NCI-H2107 treated with DMSO at 0.1 percent for 48 hours (cell line): ENCODE measurements at regions not wholly inside any gene's neighbourhood (a gene's known extent, or its start where the extent isn't known, plus 50 kb on each side); places are given as distances from the start of the nearest gene placed in this dataset.

Experiments used
- DNase-seq: peaks from one replicate; lab custom pipeline; 2025; ENCODE audit not compliant: unreplicated experiment; lab: John Stamatoyannopoulos, UW

DNA sequence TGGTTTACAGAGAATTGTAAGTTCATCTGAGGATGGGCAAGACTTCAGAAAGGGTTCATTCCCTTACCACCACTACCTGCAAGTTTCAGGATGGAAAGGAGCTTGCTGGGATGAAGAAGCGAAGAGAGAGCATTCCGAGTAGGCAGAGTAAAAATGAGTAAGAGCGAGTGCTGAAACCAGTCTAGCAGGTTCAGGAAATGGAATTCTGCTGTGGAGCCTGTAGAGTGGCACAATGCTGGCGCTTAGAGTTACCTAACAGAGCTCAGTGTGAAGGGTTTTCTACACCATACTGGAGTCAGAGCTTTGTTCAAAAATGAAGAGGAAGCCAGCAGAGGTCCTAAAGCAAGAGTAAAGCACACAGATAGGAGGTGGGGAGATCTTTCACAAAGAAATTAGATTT lies 179.2 kb upstream of the ZC3H12C start:
- no peak for DNase-seq

DNA sequence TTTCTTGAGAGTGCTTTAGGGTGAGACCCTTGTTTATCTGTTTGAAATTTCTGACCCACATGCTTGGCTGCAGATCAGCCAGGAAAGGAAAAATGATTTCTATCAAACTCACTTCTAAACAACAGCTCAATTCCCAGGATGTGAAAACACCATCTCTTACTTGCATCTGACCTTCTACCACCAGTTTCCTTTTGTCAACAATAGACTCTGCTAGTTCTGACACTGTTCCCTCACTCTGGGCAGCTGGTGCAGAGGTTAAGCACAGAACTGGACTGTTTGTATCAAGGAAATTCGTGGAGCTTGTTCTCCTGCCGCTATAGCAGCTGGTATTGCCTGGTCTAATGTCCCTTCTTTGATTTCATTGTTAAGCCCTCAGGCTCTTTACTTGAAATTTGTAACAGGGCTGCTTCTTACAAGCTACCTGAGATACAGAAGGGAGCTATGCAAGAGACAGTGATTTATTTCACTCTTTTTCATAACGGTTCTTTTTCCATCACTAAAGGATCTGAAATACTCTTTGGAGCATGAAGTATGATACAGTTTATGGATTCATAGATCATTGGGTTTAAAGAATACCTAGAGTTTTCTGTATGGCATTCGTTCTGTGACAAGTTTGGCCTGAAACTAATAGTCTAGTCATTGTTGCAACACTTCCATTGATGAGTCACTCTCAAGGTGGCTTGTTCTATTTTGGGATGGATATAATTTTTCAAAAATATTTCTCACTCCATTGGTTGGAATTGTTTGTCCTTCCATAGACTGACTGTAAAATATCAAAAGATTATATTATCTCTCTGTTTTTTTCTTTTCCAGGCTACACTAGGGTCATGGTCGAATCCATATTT lies 178.2 kb upstream of the ZC3H12C start:
- no peak for DNase-seq

DNA sequence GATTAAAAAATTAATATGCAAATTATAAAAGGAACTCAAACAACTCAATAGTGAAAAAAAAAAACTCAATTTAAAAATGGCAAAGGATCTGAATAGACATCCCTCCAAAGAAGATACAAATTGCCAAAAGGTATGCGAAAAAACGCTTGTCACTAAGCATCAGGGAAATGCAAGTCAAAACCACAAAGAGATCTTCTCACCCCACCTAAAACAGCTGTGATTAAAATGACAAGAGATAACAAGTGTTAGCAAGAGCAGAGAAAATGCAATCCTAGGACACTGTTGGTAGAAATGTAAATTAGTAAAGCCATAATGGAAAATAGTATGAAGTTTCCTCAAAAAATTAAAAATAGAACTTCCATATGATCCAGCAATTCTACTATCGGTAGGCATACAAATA lies 166.3 kb upstream of the ZC3H12C start:
- no peak for DNase-seq

DNA sequence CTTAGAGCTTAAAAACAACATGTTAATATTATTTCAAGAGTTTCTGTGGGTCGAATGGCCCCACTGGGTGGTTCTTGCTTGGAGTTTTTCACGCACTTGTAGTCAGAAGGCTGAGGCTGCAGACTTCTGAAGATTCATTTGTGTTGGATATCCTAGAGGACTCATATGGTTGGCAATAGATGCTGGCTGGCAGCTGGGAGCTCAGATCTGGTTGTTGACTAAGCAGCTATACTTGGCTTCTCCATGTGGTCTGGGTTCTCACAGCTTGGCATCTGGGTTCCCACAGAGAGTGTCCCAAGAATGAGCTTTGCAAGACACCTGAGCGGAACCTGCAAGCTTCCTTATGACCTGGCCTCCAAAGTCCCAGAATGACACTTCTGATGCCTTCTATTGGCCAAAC lies 163.9 kb upstream of the ZC3H12C start:
- DNase-seq: no peak

DNA sequence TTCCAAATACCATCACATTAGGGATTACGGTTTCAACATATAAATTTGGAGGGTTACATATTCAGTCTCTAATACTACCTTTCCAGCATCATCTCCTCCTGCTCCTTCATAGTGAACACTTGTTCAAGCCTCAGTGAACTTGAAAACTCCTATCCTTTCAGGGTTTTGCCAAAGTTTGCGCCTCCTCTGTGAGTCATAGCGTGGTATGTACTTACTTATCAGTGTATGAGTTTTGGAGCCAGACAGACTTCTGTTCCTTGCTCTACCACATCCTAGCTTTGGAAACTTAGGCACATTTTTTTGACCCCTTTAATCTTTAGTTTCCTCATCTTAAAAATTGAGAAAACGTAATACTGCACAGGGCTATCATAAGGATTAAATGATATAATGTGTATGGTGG lies 160.1 kb upstream of the ZC3H12C start:
- no peak for DNase-seq

DNA sequence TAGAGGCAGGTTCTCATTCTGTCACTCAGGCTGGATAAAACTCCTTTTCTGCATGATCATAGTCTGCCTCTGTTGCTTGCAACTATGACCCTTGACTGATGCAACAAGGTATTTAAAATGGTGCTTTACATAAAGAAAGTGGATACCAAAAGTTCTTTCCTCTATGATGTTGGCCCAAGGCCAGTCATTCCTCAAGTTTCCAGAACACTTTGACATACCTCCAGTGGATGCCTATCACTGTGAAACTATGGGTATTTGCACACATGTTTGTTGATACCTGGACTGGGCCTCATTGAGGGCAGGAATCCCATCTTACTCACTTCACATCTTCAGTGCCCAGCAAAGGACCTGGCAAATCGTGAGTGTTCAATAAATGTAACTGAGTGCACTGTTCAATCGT lies 159.0 kb upstream of the ZC3H12C start:
- DNase-seq: no peak

DNA sequence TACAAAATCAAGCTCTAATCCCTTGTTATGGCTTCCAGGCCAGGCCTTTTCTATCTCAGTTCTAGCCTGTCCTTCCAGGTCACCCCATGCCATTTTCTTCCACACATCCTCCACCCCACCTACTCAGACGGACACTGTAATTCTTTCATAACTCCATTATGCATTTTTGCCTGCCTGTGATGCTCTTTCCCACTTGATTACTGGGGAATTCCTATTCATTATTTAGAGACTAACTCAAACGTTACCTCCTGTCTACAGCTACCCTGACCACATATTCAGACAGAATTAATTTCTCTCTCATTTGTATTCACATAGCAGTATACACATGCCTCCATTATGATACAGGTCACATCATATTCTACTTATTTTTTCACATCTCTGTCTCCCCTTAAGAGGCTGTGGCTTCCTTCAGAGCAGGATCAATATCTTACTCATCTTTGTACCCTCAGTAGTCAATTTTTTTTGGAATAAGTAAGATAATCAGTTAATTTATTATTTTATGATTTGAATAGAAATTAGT lies 156.5 kb upstream of the ZC3H12C start:
- no peak for DNase-seq

DNA sequence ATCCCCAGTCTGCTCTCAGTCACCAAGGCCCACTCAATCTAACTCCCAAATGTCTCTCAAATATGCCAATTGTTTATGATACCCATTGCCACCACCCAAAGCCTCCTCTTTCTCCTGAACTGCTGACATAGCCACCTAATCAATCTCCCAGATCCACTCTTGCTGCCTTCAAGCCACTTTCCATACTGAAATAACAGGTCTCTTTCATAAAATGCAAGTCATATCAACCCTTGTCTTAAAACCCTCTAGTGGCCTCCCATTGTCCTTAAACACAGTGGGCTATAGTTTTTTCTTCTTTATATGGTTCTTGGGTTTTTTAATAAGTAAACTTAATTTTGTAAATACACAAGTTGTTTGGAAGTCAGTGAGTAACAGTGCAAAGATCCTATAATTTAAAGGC lies 155.2 kb upstream of the ZC3H12C start:
- no peak for DNase-seq

DNA sequence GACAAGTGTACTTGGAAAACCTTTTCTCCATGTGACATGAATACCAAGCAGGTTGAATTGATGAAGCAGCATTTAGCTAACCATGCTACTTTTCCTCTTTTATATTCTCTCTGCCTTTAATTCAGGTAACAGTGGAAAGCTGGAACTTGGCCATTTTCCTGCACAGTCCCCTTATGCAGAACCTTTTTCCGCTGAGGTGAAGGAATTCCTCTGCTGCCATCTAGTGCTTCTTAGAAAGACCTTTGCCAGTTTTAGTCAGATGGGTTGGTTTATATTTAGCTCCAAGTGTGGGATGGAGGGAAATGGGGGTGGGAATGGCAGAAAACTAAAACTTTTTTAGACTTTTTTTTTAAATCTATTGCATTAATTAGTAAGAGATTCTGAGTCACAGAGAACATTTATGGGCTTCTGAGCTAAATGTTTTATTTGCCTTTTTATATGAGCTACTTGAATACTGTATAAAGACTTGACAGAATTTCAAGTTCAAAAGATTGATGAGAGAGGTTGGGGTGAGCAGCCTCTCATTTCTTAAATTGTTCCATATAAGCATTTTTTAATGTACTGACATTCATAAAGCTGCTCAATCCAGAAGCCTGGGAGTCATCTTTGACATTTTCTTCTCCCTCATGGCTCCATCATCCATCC lies 153.9 kb upstream of the ZC3H12C start:
- peak; percentile 87 for DNase-seq

DNA sequence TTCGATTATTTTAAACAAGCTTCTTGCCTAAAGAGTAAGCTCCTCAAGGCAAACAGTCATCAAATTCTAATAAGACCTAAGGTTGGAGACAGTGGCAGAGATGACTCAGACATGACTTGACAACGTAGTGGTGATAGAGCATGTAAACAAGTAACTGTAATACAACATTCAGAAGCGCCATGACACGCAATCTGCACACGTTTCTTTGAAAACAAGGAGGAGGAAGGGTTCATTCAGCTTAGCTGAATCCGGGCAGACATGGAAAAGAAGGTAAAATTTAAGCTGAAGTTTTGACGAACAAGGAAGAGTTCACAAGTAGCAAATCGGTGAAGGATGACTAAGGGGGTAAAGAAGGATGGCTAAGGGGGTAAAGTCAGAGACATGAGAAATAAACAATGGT lies 152.4 kb upstream of the ZC3H12C start:
- DNase-seq: no peak

DNA sequence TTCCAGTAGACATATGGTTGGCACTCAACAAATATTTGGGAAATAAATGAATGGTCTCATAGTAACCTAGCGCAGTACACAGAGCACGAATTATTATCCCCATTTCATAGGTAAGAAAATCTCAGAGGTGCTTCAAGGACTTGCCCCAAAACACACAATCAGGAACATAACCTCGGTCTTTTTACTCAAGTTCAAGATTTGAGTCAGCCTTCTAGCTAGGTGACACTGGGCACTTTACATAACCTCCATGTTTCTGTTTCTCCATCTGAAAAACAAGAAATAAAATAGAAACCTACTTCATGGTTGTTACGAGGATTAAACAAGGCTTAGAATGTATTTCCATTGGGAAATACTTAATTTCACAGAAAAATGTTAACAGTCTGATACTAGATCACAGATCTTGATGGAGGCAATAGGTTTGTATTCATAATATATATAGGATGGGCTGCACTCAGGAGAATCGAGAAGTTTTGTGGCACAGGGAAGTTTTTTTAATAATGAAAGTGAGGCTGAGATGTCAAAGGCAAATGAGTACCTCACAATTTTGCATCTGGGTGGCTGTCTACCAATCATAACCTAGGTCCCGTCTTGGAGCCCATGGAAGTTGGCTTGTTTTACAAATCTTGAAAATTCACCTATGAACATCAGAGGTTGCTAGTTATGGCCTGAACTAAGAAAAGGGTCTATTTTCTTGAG lies 147.4 kb upstream of the ZC3H12C start:
- DNase-seq: no peak

DNA sequence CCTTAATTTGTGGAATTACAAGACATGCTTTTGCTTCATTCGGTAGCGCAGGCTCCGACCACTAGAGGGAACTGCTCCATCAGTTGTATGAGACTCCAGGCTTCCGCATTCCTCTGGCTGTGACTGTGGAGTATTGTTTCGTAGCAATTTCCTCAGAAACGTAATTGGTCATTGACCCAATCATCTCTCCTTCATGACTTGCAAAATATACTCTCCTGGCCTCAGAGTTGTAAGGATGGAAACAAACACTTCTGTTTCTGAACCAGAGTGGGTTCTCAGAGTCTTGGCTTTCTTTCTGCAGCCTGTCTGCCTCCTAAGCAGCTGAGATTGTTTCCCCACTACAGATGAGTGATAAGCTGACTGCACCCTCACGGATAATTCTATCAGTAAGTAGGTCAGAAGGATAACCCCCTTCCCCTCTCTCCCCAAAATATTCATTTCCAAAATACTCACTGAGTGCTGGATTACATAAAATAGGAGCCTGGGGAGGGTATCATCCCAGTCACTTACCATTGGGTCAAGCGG lies 146.8 kb upstream of the ZC3H12C start:
- peak; percentile 74 for DNase-seq

DNA sequence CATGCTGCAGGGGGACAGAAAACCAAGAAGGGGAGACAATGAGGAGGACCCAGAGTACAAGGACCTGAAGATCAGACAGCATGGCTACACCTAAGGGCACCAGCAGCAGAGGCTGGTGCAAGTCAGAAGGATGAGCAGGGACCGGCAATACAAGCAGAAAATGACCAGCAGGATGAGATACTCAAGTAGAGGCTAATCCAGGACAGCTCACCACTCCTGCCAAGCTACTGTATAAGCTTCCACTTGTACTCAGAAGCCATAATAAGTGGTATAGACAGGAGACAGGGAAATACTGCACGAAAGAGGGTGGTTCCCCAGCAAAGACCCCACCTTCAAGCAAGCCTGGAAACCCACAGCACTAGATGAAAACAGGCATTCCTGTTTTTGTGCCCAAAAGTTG lies 138.7 kb upstream of the ZC3H12C start:
- DNase-seq: no peak

DNA sequence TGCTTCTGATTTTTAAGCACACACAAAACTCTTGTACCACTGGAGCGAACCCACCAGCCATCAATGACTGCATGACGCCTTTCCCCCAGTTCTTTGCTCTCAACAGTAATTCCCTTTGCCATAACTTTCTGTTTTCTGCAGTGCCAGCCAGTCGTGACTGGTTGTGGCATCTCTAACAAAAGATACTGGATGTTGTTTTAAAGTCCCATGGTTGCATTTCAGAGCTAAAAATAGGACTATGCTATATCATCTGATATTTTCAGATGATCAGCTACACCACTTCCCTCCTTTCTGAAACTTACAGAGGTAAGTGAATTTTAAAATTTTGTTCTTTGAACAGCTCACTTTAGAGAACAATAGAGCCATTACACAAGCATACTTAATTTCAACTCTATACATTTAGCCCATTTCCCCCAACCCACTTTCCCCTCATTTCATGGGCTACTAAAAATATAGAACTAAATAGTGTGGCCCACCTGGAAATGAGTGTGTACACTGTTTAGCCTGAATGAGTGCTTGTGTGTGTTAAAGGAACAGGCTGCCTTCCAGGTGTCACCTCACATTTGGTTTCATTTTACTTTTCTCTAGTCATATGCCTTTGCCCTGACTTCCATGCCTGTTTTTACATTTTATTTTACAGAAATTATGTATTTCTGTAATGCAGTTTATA lies 136.9 kb upstream of the ZC3H12C start:
- DNase-seq: peak; percentile 54

DNA sequence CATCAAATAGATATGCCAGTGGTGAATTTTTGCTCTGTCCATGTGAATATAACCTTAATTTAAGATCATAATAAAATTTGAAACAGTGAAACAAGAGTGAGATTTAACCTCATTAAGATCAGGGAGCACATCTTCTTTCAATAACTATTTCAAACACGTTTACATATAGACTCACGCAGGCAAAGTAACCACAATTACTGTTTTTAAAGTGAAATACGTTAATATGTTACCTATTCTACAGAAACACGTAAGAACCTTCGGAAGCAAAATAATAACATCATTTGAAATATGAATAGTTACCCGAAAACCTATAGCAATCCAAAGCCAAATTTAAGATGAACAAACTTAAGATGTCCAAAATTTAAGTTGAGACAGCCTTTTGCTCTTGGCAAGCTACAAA lies 136.2 kb upstream of the ZC3H12C start:
- DNase-seq: no peak

DNA sequence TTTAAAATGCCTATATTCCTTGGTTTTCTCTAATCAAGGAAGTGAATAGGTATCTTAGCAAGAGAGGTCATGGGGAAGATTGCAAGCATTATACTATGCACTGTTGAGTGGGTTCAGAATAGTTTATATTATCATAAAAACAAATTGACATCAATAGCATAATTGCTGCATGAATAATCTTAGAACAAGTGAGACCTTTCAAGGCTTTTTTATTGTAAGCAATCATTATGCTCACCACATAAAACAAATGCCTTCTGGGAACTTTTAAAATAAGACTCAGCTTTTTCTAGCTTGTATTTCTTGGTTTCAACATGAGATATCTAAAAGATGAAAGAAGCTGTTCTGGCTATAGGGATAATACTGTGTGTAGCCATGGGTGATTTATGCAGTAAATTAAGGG lies 135.6 kb upstream of the ZC3H12C start:
- DNase-seq: no peak

DNA sequence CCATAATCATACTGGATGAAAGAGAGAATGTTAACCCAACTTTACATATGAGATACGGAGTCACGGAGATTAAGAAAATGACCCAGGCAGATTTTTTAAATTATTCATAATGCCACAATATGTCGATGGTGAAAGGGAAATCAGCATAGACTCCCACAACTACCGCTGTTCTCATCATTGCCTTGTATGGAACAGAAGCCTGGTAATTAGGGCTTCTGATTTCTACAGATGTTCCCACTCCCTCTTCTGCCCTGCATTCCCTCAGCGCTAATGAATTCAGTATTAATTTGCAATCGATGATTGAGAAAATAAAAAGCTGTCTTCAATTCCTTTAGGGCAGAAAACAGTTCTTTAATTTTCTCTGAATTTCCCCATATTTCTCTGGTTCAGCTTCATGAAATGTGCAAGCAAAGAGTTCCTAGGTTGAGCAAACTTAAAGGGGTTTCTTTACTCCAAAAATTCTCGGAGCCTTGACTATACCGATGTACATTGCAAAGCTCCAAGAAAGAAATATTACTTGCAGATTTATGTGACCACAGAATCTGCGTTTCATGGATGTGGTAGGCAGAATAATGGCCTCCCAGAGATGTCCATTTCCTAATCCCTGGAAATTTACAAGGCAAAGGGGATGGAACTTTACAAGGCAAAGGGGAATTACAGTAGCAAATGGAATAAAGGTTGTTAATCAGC lies 134.9 kb upstream of the ZC3H12C start:
- no peak for DNase-seq

DNA sequence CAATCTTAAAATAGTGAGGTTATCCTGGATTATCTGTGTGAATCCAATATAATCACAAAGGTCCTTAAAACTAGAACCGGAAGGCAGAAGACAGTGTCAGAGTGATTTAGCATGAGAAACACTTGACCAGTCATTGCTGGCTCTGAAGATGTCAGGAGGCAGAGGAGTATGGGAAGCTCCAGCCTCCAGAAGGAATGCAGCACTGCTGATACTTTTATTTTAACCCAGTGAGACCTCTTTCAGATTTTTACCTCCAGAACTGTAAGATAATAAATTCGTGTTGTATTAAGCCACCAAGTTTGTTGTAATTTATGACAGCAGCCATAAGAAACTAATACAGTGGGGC lies 134.4 kb upstream of the ZC3H12C start:
- no peak for DNase-seq

DNA sequence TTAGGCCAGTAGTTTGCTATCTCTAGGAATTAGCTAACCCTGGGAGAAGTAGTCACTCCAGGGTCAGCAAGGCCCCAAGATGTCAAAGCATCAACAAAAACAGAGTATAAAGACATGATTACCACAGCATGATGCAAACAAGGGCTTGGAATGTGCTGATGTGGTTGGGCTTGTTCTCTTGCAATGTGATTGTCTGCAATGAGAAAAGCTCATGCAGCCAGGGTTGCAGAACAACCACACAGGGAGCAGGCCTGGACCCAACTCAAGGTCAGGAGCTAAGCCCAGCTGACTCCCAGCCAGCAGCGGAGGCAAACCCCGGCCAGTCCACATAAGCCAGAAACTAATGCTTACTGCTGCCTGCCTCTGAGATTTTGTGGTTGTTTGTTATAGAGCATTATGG lies 132.4 kb upstream of the ZC3H12C start:
- no peak for DNase-seq

DNA sequence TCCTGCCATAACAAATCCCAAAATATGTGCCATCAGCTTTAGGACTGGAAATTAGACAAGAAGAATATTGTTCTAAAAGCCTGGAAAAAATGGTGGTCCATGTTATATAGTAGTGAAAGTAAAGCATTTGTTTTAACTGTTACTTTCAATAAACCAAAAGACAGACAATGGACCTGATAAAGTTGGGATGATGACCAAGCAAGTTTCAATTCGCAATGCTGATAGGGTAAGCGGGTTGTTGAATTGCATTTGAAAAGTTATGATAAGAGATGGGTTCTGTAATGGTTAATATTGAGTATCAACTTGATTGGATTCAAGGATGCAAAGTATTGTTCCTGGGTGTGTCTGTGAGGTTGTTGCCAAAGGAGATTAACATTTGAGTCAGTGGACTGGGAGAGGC lies 131.9 kb upstream of the ZC3H12C start:
- DNase-seq: no peak

DNA sequence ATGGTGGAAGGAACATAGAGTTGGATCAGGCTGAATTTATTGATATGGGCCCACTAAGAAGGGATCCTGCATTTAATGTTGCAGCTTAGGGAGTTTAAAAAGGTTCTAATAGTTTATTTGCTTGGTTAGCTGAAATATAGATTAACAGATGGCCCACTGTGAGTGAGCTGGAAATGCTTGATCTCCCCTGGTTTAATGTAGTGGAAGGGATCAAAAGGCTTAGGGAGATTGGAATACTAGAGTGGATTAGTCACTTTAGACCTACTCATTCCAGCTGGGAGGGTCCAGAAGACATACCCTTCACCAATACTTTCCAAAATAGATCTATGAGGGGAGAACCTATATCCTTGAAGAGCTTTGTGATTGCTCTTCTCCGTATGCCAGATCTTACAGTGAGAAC lies 130.1 kb upstream of the ZC3H12C start:
- no peak for DNase-seq
